Kidney (tissue), 13 donors: ENCODE measurements at regions not wholly inside any gene's neighbourhood (a gene's known extent, or its start where the extent isn't known, plus 50 kb on each side); places are given as distances from the start of the nearest gene placed in this dataset.

Source experiments
- DNase-seq, 5 donors: peaks; one replicate each; pipeline ENCODE4 v3.0.0-alpha.2; 2013 to 2020
- FAIRE-seq: peaks from 2 replicates; lab custom pipeline; 2012; peaks lifted over from hg19 to GRCh38; lab: Jason Lieb, UNC
- H3K27ac ChIP-seq, 2 donors: one replicate each; pipeline ENCODE4 v1.7.0; 2013; ENCODE audit warnings: low read depth in 2 of 2, low read length in 2 of 2, inconsistent platforms in 1 of 2
- H3K27me3 ChIP-seq: one replicate; pipeline ENCODE4 v1.7.1; 2013; ENCODE audit warnings: low read length, inconsistent platforms; ENCODE audit not compliant: control insufficient read depth, insufficient read depth
- H3K36me3 ChIP-seq, 3 donors: one replicate each; pipeline versions ENCODE4 v1.7.0 to v1.7.1; 2013; ENCODE audit warnings: low read length in 3 of 3, control low read depth in 1 of 3, inconsistent platforms in 1 of 3; ENCODE audit not compliant: insufficient read depth in 3 of 3, control insufficient read depth in 2 of 3
- H3K4me1 ChIP-seq, 3 donors: one replicate each; pipeline versions ENCODE4 v1.7.0 to v1.7.1; 2013; ENCODE audit warnings: low read length in 3 of 3, inconsistent platforms in 1 of 3, low read depth in 1 of 3; ENCODE audit not compliant: control insufficient read depth in 2 of 3, insufficient read depth in 2 of 3
- H3K4me3 ChIP-seq, 3 donors: one replicate each; pipeline versions ENCODE4 v1.7.0 to v1.8.1; 2013; ENCODE audit warnings: low read length in 3 of 3, control low read depth in 1 of 3, inconsistent platforms in 1 of 3
- H3K9ac ChIP-seq, 3 donors: one replicate each; pipeline versions ENCODE4 v1.7.0 to v1.7.1; 2013; ENCODE audit warnings: low read length in 3 of 3, control low read depth in 1 of 3, inconsistent platforms in 1 of 3
- H3K9me3 ChIP-seq, 3 donors: one replicate each; pipeline versions ENCODE4 v1.7.0 to v1.7.1; 2013; ENCODE audit warnings: low read length in 3 of 3, control low read depth in 1 of 3, inconsistent platforms in 1 of 3; ENCODE audit not compliant: control insufficient read depth in 2 of 3, insufficient read depth in 1 of 3
- intact Hi-C: fragments of 100-400 bp; cut with DNase I; formaldehyde crosslinking; loops from one replicate; pipeline ENCODE4 v1.11.1; 2022
- TF ChIP-seq, protein P1 (sequence below): IDR thresholded peaks from 3 replicates; pipeline ENCODE4 v1.5.1; 2012; ENCODE audit warnings: mild to moderate bottlenecking, moderate library complexity, borderline replicate concordance; ENCODE audit not compliant: insufficient read depth; ENCODE audit errors: extremely low read depth
- donor health status: control.
- donor health status: control.
- donor health status: control.
- donor health status: control.
- donor health status: control.
- donor health status: DM: yes; HTN: yes; CAD: no.
- donor health status: Normal renal cell carcinoma (clear cell type).

GRCh38 chr9:89963280-89963679 is 358.5 kb downstream of the GADD45G start:
- H3K9me3 ChIP-seq, result no peaks in the 10 kb centered on the region
- TF ChIP-seq, protein P1, sequence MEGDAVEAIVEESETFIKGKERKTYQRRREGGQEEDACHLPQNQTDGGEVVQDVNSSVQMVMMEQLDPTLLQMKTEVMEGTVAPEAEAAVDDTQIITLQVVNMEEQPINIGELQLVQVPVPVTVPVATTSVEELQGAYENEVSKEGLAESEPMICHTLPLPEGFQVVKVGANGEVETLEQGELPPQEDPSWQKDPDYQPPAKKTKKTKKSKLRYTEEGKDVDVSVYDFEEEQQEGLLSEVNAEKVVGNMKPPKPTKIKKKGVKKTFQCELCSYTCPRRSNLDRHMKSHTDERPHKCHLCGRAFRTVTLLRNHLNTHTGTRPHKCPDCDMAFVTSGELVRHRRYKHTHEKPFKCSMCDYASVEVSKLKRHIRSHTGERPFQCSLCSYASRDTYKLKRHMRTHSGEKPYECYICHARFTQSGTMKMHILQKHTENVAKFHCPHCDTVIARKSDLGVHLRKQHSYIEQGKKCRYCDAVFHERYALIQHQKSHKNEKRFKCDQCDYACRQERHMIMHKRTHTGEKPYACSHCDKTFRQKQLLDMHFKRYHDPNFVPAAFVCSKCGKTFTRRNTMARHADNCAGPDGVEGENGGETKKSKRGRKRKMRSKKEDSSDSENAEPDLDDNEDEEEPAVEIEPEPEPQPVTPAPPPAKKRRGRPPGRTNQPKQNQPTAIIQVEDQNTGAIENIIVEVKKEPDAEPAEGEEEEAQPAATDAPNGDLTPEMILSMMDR, result no peak
- intact Hi-C loops, result no loop called here
- H3K36me3 ChIP-seq, result no peaks in the 10 kb centered on the region
- no peak overlapping the region for H3K27ac ChIP-seq
- no peak overlapping the region for H3K9ac ChIP-seq
- H3K4me1 ChIP-seq, result peaks cover 0 to 3% (median 0%) of the 10 kb centered on the region in 3 donors
- no peak for FAIRE-seq
- H3K27me3 ChIP-seq, result no peaks in the 10 kb centered on the region
- DNase-seq, result no peak
- no peak overlapping the region for H3K4me3 ChIP-seq

DNA sequence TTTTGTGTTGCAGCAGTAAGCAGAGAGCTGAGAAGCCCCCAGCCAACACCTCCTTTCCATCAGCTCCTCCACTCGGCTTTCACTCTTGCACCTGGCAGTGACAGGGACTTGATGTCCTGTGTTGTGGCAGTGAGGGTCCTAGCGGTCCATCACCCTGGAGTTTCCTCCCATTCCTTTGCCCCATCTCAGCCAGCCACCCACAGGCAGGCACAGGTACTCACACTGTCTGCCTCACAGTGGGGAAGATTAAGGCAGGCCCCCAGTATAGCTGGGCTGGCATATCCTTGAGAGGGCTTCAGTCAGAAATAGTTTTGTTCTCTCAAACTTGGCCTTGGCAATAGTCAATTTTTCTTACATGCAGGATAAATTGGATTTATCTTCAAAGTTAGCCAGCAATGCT is 362.7 kb downstream of the GADD45G start:
- TF ChIP-seq, protein P1, result no peak
- DNase-seq, result no peak
- no peak overlapping the region for H3K9ac ChIP-seq
- H3K4me1 ChIP-seq, result no peaks in the 10 kb centered on the region
- no peak for FAIRE-seq
- H3K27ac ChIP-seq, result no peak overlapping the region
- H3K9me3 ChIP-seq, result no peaks in the 10 kb centered on the region
- no peaks in the 10 kb centered on the region for H3K27me3 ChIP-seq
- intact Hi-C loops, result no loop called here
- H3K4me3 ChIP-seq, result no peak overlapping the region
- no peaks in the 10 kb centered on the region for H3K36me3 ChIP-seq

GRCh38 chr9:89969156-89969675 is 364.4 kb downstream of the GADD45G start:
- H3K4me3 ChIP-seq, result no peak overlapping the region
- no peaks in the 10 kb centered on the region for H3K36me3 ChIP-seq
- intact Hi-C loops, result no loop called here
- H3K9ac ChIP-seq, result no peak overlapping the region
- no peak overlapping the region for H3K27ac ChIP-seq
- DNase-seq (peak in 1 of 5 donors; percentile 33), FAIRE-seq (no peak)
- no peaks in the 10 kb centered on the region for H3K4me1 ChIP-seq
- no peaks in the 10 kb centered on the region for H3K9me3 ChIP-seq
- TF ChIP-seq, protein P1, result no peak
- H3K27me3 ChIP-seq, result no peaks in the 10 kb centered on the region
